ENCODE measurements at regions not wholly inside any gene's neighbourhood (a gene's known extent, or its start where the extent isn't known, plus 50 kb on each side); places are given as distances from the start of the nearest gene placed in this dataset.

DNA sequence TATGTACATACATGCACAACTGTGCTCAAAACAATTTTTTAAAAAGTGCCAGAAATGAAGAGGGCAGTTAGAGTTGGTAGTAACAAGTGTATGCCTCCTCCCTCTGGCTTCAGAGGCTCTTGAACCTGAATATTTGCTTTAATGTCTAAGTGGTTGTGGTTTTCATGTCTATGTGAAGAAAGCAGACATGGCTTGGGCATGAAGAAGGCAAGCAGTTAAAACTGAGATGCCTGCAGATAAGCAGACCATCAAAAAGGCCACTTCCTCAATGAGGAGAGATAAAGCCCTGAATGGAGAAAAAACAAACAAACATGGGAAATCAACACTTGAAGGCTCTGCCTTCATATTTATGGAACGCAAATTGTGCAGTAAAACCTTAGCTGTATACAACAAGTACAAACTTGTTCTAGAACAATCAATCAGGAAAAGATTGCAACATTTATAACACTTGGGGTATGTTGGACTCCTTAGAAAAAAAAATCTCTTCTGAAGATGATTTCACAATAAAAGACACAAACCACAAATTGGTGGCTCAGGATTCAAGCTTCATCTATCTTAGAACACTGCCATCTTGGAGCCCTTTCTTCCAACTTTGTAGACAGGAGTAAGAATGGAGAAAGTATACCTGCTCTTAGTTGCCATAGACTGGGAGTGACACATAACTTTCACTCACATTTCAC is 52.7 kb upstream of the PLA2G4A start:
- no peaks in the 10 kb centered on the region for H3K9me3 ChIP-seq (ENCODE audit: control insufficient read depth in 2 of 2, low read length in 2 of 2)
- no peak for DNase-seq
- Mint-ChIP-seq H3K4me1 (no peaks in the 10 kb centered on the region), H3K36me3 (no peaks in the 10 kb centered on the region), H3K27me3 (no peaks in the 10 kb centered on the region), H3K9me3 (peaks cover 0 to 2% (median 0%) of the 10 kb centered on the region in 7 donors), H3K4me3 (no peak overlapping the region), H3K27ac (no peak overlapping the region)
- H3K27me3 ChIP-seq (ENCODE audit: control insufficient read depth, insufficient read depth, low read length), result no peaks in the 10 kb centered on the region
- no peak overlapping the region for H3K4me3 ChIP-seq (ENCODE audit: low read depth, low read length)
- H3K27ac ChIP-seq (ENCODE audit: insufficient read depth, low read length, poor library complexity, severe bottlenecking), result no peak overlapping the region
- H3K4me1 ChIP-seq (ENCODE audit: control insufficient read depth, insufficient read depth, low read length, poor library complexity, severe bottlenecking), result no peaks in the 10 kb centered on the region
- ATAC-seq (ENCODE audit: low read depth in 2 of 2), result no peak
- H3K36me3 ChIP-seq (ENCODE audit: control insufficient read depth, insufficient read depth, low read length), result no peaks in the 10 kb centered on the region

DNA sequence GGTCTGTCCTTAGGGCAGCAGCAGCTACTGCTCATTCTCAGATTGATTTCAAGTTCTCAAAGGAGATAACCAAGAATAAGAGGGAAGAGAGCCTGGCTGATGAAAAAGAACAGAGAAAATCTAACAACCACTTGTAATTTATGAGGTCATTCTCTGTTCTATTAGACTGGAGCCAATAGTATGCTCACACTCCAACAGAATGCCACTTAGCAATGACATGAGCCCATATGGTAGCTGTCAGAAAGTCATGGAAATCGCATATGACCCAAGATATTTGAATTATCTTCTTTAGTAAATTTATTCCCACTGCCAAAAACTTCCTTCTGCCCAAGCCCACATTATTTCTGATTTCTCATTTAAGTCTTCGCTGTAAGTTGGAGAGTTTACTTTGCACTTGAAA is 53.7 kb upstream of the PLA2G4A start:
- no peaks in the 10 kb centered on the region for H3K36me3 Mint-ChIP-seq
- H3K27me3 ChIP-seq (ENCODE audit: control insufficient read depth, insufficient read depth, low read length), result no peaks in the 10 kb centered on the region
- no peak overlapping the region for H3K27ac Mint-ChIP-seq
- DNase-seq, result no peak
- ATAC-seq (ENCODE audit: low read depth in 2 of 2), result no peak
- no peak overlapping the region for H3K4me3 Mint-ChIP-seq
- no peaks in the 10 kb centered on the region for H3K4me1 ChIP-seq (ENCODE audit: control insufficient read depth, insufficient read depth, low read length, poor library complexity, severe bottlenecking)
- no peaks in the 10 kb centered on the region for H3K4me1 Mint-ChIP-seq
- H3K27ac ChIP-seq (ENCODE audit: insufficient read depth, low read length, poor library complexity, severe bottlenecking), result no peak overlapping the region
- peaks cover 0 to 2% (median 0%) of the 10 kb centered on the region in 7 donors for H3K9me3 Mint-ChIP-seq
- H3K27me3 Mint-ChIP-seq, result no peaks in the 10 kb centered on the region
- no peaks in the 10 kb centered on the region for H3K36me3 ChIP-seq (ENCODE audit: control insufficient read depth, insufficient read depth, low read length)
- H3K9me3 ChIP-seq (ENCODE audit: control insufficient read depth in 2 of 2, low read length in 2 of 2), result no peaks in the 10 kb centered on the region
- no peak overlapping the region for H3K4me3 ChIP-seq (ENCODE audit: low read depth, low read length)

DNA sequence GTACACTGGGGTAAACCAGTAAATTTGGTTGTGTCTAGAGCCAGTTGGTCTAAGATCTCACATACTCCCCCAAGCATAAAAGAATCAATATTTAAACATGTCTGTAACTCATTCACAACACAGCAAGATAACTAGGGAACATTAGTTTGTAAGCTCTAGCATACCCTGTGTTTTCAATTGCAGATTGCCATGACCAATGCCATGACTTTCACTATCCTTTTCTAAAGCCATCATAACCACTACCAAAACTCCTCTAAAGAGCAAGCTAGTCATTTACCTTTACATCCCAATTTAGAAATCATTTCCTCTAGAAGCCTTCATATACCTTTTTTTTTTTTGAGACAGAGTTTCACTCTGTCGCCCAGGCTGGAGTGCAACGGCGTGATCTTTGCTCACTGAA is 56.5 kb upstream of the PLA2G4A start:
- no peak overlapping the region for H3K27ac ChIP-seq (ENCODE audit: insufficient read depth, low read length, poor library complexity, severe bottlenecking)
- DNase-seq (no peak), ATAC-seq (ENCODE audit: low read depth in 2 of 2) (no peak)
- no peak overlapping the region for H3K4me3 ChIP-seq (ENCODE audit: low read depth, low read length)
- Mint-ChIP-seq H3K4me1 (no peaks in the 10 kb centered on the region), H3K27me3 (no peaks in the 10 kb centered on the region), H3K27ac (no peak overlapping the region), H3K36me3 (no peaks in the 10 kb centered on the region), H3K4me3 (no peak overlapping the region), H3K9me3 (peaks cover 0 to 2% (median 0%) of the 10 kb centered on the region in 7 donors)
- no peaks in the 10 kb centered on the region for H3K36me3 ChIP-seq (ENCODE audit: control insufficient read depth, insufficient read depth, low read length)
- H3K4me1 ChIP-seq (ENCODE audit: control insufficient read depth, insufficient read depth, low read length, poor library complexity, severe bottlenecking), result no peaks in the 10 kb centered on the region
- H3K27me3 ChIP-seq (ENCODE audit: control insufficient read depth, insufficient read depth, low read length), result no peaks in the 10 kb centered on the region
- H3K9me3 ChIP-seq (ENCODE audit: control insufficient read depth in 2 of 2, low read length in 2 of 2), result no peaks in the 10 kb centered on the region

DNA sequence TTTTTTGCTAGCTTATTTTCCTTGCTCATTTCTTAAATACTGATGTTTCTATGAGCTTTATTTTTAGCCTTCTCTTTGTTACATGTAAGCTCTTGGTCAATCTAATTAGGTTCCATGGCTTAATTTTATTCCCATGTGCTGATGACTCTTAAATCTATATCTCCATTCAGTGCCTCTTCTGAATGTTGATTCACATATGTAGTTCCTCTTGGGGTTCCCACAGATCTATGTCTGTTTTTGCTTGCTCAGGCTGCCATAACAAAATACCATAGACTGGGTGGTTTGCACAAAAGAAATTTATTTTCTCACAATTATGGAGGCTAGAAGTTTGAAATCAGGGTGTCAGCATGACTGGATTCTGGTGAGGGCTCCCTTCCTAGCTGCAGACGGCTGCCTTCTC is 58.3 kb upstream of the PLA2G4A start:
- Mint-ChIP-seq H3K27me3 (no peaks in the 10 kb centered on the region), H3K27ac (no peak overlapping the region), H3K4me3 (no peak overlapping the region), H3K9me3 (peaks cover 0 to 1% (median 0%) of the 10 kb centered on the region in 7 donors), H3K36me3 (no peaks in the 10 kb centered on the region), H3K4me1 (no peaks in the 10 kb centered on the region)
- H3K27me3 ChIP-seq (ENCODE audit: control insufficient read depth, insufficient read depth, low read length), result no peaks in the 10 kb centered on the region
- H3K4me1 ChIP-seq (ENCODE audit: control insufficient read depth, insufficient read depth, low read length, poor library complexity, severe bottlenecking), result no peaks in the 10 kb centered on the region
- no peak overlapping the region for H3K27ac ChIP-seq (ENCODE audit: insufficient read depth, low read length, poor library complexity, severe bottlenecking)
- no peaks in the 10 kb centered on the region for H3K9me3 ChIP-seq (ENCODE audit: control insufficient read depth in 2 of 2, low read length in 2 of 2)
- no peak for ATAC-seq (ENCODE audit: low read depth in 2 of 2)
- H3K4me3 ChIP-seq (ENCODE audit: low read depth, low read length), result no peak overlapping the region
- H3K36me3 ChIP-seq (ENCODE audit: control insufficient read depth, insufficient read depth, low read length), result no peaks in the 10 kb centered on the region
- no peak for DNase-seq

DNA sequence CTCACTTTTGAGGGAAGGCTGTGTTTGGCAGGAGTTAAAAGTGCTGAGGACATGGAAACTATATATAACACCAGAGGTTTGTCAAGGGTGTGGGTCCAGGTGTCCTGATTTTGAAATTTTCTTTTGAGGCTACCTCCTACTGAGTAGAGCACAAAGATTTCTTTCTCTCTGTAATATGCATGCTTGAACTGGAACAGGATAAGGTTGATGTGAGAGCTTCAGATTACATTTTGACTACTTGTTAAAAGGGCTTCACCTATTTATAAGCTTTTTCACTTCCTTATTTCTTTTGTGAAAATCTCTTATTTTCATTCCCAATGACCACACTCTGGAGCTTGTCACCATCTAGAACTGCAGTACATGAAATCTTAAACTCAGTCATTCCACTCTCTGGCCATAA is 59.8 kb upstream of the PLA2G4A start:
- H3K4me3 Mint-ChIP-seq, result no peak overlapping the region
- no peak for DNase-seq
- H3K4me1 Mint-ChIP-seq, result no peaks in the 10 kb centered on the region
- no peaks in the 10 kb centered on the region for H3K36me3 Mint-ChIP-seq
- peaks cover 0 to 1% (median 0%) of the 10 kb centered on the region in 7 donors for H3K9me3 Mint-ChIP-seq
- Histone ChIP-seq H3K9me3 (ENCODE audit: control insufficient read depth in 2 of 2, low read length in 2 of 2) (no peaks in the 10 kb centered on the region), H3K4me1 (ENCODE audit: control insufficient read depth, insufficient read depth, low read length, poor library complexity, severe bottlenecking) (no peaks in the 10 kb centered on the region), H3K36me3 (ENCODE audit: control insufficient read depth, insufficient read depth, low read length) (no peaks in the 10 kb centered on the region), H3K4me3 (ENCODE audit: low read depth, low read length) (no peak overlapping the region), H3K27ac (ENCODE audit: insufficient read depth, low read length, poor library complexity, severe bottlenecking) (no peak overlapping the region), H3K27me3 (ENCODE audit: control insufficient read depth, insufficient read depth, low read length) (no peaks in the 10 kb centered on the region)
- no peaks in the 10 kb centered on the region for H3K27me3 Mint-ChIP-seq
- ATAC-seq (ENCODE audit: low read depth in 2 of 2), result no peak
- no peak overlapping the region for H3K27ac Mint-ChIP-seq

DNA sequence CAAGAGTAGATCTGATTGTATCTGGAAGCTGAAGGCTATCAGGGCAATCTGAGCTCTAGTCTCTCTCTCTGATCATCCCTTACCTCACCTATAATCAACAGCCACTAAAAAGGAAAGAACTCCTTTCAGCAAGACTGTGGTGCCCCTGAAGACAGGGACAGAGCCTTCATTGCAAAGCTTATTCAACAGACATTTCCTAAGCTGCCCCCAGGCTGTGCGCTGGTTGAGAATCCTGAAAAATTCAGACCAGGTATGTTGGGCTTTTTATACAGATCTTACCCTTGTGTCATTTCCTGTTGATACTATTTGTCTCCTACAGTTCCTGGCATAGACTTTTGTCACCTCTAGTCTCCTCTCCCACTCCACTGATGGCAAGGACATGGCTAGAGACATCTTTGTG is 63.3 kb upstream of the PLA2G4A start:
- ATAC-seq (ENCODE audit: low read depth in 2 of 2), result no peak
- no peaks in the 10 kb centered on the region for H3K9me3 ChIP-seq (ENCODE audit: control insufficient read depth in 2 of 2, low read length in 2 of 2)
- no peak overlapping the region for H3K27ac Mint-ChIP-seq

DNA sequence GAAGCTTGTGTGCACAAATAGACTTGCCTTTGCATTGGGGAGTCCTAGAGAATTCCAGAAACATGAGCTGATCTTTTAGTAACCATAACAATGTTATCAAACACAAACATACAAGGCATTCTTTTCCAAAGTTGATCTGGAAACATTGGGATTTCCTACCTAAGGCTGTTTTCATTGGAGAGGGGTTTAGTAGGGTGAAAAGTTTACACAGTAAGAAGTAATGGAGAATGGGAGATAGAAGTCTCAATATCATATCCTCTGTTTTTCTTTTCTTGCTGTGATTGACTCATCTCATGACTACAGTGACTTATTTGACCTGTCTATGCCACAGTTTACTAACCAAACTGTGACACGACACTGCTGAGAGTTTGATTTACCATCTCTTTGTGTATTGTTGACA is 65.6 kb upstream of the PLA2G4A start:
- DNase-seq (no peak), ATAC-seq (ENCODE audit: low read depth in 2 of 2) (no peak)
- no peak overlapping the region for H3K27ac ChIP-seq (ENCODE audit: insufficient read depth, low read length, poor library complexity, severe bottlenecking)
- Mint-ChIP-seq H3K4me1 (no peaks in the 10 kb centered on the region), H3K27ac (no peak overlapping the region), H3K4me3 (no peak overlapping the region), H3K9me3 (peaks cover 0 to 2% (median 0%) of the 10 kb centered on the region in 7 donors), H3K36me3 (no peaks in the 10 kb centered on the region), H3K27me3 (no peaks in the 10 kb centered on the region)
- H3K27me3 ChIP-seq (ENCODE audit: control insufficient read depth, insufficient read depth, low read length), result no peaks in the 10 kb centered on the region
- no peaks in the 10 kb centered on the region for H3K36me3 ChIP-seq (ENCODE audit: control insufficient read depth, insufficient read depth, low read length)
- H3K4me1 ChIP-seq (ENCODE audit: control insufficient read depth, insufficient read depth, low read length, poor library complexity, severe bottlenecking), result no peaks in the 10 kb centered on the region
- no peaks in the 10 kb centered on the region for H3K9me3 ChIP-seq (ENCODE audit: control insufficient read depth in 2 of 2, low read length in 2 of 2)
- no peak overlapping the region for H3K4me3 ChIP-seq (ENCODE audit: low read depth, low read length)

More for the DNA sequence above, 63.3 kb upstream of the PLA2G4A start:
- H3K36me3 ChIP-seq (ENCODE audit: control insufficient read depth, insufficient read depth, low read length), result no peaks in the 10 kb centered on the region
- H3K9me3 Mint-ChIP-seq, result peaks cover 0 to 2% (median 0%) of the 10 kb centered on the region in 7 donors
- H3K27me3 Mint-ChIP-seq, result no peaks in the 10 kb centered on the region
- H3K27ac ChIP-seq (ENCODE audit: insufficient read depth, low read length, poor library complexity, severe bottlenecking), result no peak overlapping the region
- H3K4me3 ChIP-seq (ENCODE audit: low read depth, low read length), result no peak overlapping the region
- H3K36me3 Mint-ChIP-seq, result no peaks in the 10 kb centered on the region
- no peaks in the 10 kb centered on the region for H3K27me3 ChIP-seq (ENCODE audit: control insufficient read depth, insufficient read depth, low read length)
- H3K4me1 ChIP-seq (ENCODE audit: control insufficient read depth, insufficient read depth, low read length, poor library complexity, severe bottlenecking), result no peaks in the 10 kb centered on the region
- DNase-seq, result no peak
- H3K4me3 Mint-ChIP-seq, result no peak overlapping the region
- H3K4me1 Mint-ChIP-seq, result no peaks in the 10 kb centered on the region

DNA sequence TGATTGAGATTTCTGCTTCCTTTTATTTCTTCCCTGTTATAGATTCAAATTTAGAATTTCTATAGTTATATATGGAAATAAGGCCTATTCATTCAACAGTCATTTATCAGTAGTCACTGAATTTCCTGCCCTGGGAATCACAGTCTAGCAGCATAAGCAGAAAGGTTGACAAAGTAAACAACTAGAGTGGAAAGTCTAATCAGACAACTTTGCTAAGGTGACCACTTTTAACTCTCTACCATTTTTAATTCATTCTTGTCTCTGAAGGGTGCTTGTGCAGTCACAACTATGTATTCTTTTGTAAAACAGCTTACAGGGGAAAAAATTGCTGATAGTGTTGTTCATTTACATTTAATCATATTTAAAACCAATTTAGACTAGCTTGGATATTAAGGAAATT is 66.1 kb upstream of the PLA2G4A start:
- Histone ChIP-seq H3K4me1 (ENCODE audit: control insufficient read depth, insufficient read depth, low read length, poor library complexity, severe bottlenecking) (no peaks in the 10 kb centered on the region), H3K4me3 (ENCODE audit: low read depth, low read length) (no peak overlapping the region), H3K36me3 (ENCODE audit: control insufficient read depth, insufficient read depth, low read length) (no peaks in the 10 kb centered on the region), H3K27ac (ENCODE audit: insufficient read depth, low read length, poor library complexity, severe bottlenecking) (no peak overlapping the region), H3K9me3 (ENCODE audit: control insufficient read depth in 2 of 2, low read length in 2 of 2) (no peaks in the 10 kb centered on the region), H3K27me3 (ENCODE audit: control insufficient read depth, insufficient read depth, low read length) (no peaks in the 10 kb centered on the region)
- Mint-ChIP-seq H3K4me1 (no peaks in the 10 kb centered on the region), H3K36me3 (no peaks in the 10 kb centered on the region), H3K4me3 (no peak overlapping the region), H3K27ac (no peak overlapping the region), H3K9me3 (peaks cover 0 to 2% (median 0%) of the 10 kb centered on the region in 7 donors), H3K27me3 (no peaks in the 10 kb centered on the region)
- no peak for ATAC-seq (ENCODE audit: low read depth in 2 of 2)
- no peak for DNase-seq

Data from CD4-positive, CD25-positive, alpha-beta regulatory T cell (primary cell).